ENCODE measurements at regions not wholly inside any gene's neighbourhood (a gene's known extent, or its start where the extent isn't known, plus 50 kb on each side); places are given as distances from the start of the nearest gene placed in this dataset.

DNA sequence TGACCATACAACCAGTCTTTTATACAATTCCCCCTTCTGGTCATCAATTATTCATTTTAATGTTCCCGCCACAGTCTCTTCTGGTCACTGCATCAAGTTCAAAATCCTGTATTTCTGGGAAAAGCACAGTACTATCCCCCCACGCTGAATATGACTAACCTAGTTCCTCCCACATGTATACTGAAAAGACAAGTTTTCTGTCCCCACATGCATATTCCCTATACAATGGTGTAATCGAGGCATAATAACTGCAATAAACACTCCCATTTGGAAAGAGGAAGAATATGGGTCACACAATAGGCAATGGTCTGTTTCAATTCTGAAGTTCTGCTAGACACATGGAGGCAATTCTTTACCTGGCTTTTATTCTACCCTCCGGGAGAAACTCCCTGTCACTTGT lies 344.9 kb downstream of the EFNA5 start:
- DNase-seq (ENCODE audit: low read depth): no peak
- H3K4me3 ChIP-seq (ENCODE audit: low read depth, low read length): no peak overlapping the region

DNA sequence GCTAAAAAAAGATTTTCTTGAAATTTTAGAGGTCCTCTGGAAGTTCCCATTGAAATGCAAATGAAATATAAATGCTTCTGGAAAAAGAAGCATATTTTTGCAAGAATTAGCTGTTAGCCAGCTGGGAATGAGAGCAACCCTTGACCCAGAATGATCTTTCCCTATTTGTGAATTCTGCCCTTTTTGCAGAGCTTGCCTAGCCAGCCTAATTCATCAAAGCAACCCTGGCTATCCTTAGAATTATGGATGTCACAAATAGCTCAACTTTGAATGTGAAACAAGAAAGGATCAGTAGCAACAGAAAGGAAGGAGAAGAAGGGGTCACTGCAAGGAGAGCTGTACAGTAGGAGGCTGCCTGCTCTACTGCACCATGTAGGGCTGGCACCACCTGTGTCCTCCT lies 345.9 kb downstream of the EFNA5 start:
- DNase-seq (ENCODE audit: low read depth): no peak
- no peak overlapping the region for H3K4me3 ChIP-seq (ENCODE audit: low read depth, low read length)

- no peak for DNase-seq (ENCODE audit: low read depth)
- no peak overlapping the region for H3K4me3 ChIP-seq (ENCODE audit: low read depth, low read length)
Observed at GRCh38 chr5:107324071-107324470, 346.7 kb downstream of the EFNA5 start.

GRCh38 chr5:107323536-107323935 lies 347.2 kb downstream of the EFNA5 start:
- no peak for DNase-seq (ENCODE audit: low read depth)
- no peak overlapping the region for H3K4me3 ChIP-seq (ENCODE audit: low read depth, low read length)

DNA sequence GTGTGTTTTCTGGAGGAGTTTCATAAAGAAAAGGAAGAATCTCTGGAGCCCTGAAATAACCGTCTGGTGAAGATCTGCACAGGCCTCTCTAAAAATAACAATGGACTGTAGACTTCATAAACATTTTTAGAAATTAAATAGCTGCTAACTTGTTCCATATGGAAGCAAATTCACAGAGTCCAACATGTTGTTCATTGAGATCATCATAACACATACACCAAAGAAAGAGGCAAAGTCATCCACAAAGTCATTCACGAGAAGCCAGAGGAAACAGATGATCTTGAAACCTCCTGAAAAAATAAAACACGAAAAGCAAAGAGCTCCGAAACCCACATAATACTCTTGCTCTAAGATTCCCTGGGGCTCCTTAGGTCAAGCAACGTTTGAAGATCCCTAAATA lies 347.8 kb downstream of the EFNA5 start:
- no peak for DNase-seq (ENCODE audit: low read depth)
- H3K4me3 ChIP-seq (ENCODE audit: low read depth, low read length): no peak overlapping the region

DNA sequence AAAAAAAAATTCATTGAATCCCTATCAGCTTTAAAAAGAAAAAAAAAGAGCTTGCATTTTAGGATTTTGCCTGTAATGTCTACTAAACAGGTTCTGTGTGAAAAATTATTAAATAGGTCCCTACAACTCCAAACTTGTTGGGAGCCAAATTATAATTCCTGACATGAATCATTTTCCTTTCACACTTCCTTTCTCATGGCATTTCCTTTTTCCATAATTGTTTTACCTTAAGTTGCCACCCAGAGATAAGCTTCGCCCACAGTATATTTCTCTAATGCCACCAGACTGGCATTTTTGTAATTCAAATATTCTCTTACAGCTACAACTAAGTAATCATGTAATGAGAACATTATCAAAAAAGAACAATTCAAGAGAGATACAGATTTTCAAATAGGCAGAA lies 348.8 kb downstream of the EFNA5 start:
- H3K4me3 ChIP-seq (ENCODE audit: low read depth, low read length): no peak overlapping the region
- DNase-seq (ENCODE audit: low read depth): no peak

GRCh38 chr5:107320846-107321245 lies 349.9 kb downstream of the EFNA5 start:
- no peak for DNase-seq (ENCODE audit: low read depth)
- no peak overlapping the region for H3K4me3 ChIP-seq (ENCODE audit: low read depth, low read length)

DNA sequence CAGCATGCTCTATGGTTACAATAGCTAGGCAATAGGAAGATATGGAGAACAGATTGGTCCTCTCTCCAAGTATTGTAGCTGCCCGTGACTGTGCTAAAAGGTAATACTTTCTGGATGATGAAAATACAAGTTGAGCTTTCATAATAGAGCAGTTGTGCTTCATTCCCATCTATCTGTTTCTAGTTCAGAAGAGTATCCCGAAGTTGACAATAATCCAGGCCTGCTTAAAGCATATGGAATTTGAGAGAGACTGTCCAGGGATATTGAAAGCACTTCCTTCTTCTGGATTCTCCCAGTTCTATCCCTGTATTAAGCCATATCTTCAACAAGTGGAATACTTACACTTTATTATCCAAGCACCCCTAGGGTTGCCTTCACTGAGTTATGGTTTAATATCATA lies 350.4 kb downstream of the EFNA5 start:
- no peak overlapping the region for H3K4me3 ChIP-seq (ENCODE audit: low read depth, low read length)
- DNase-seq (ENCODE audit: low read depth): no peak

DNA sequence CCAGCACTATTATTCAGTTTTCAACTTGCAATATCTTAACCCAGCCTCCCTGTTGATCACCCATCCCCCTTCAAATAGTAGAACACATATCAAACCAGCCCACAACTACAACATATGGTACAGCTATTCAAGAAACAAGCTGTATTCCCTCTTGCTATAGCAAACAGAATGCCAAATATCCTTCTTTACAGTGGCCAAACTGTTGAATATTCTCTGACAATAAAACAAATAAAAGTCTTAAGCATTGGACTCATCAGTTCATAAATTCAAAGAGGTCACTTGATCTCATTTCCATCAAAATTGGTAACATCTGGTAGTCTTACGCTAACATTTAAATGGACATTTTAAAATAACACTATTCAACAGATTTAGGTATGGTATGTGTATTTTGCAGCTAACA lies 350.8 kb downstream of the EFNA5 start:
- DNase-seq (ENCODE audit: low read depth): no peak
- no peak overlapping the region for H3K4me3 ChIP-seq (ENCODE audit: low read depth, low read length)

GRCh38 chr5:107314330-107314729 lies 356.4 kb downstream of the EFNA5 start:
- H3K4me3 ChIP-seq (ENCODE audit: low read depth, low read length): no peak overlapping the region
- no peak for DNase-seq (ENCODE audit: low read depth)

DNA sequence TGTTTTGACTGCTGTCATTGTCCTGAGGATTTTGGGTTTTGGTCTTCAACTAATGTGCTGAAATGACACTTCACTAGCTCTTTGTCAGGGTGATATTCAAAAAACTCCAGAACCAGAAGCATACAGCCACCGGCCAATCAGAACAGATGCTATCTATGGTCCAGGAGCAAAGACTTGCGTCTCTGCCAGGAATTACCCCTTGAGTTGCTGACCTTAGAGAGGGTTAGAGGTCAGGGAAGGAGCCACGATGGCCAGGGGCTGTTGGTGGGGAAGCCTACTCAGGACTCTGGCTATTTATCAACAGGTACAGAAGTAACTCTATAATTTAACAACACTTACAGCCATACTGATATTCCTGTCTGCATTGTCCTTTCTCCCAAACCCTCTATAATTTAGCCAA lies 356.8 kb downstream of the EFNA5 start:
- no peak overlapping the region for H3K4me3 ChIP-seq (ENCODE audit: low read depth, low read length)
- DNase-seq (ENCODE audit: low read depth): no peak

- H3K4me3 ChIP-seq (ENCODE audit: low read depth, low read length): no peak overlapping the region
- no peak for DNase-seq (ENCODE audit: low read depth)
Observed at GRCh38 chr5:107313098-107313497, 357.6 kb downstream of the EFNA5 start.

- no peak for DNase-seq (ENCODE audit: low read depth)
- no peak overlapping the region for H3K4me3 ChIP-seq (ENCODE audit: low read depth, low read length)
Observed at GRCh38 chr5:107310181-107310580, 360.6 kb downstream of the EFNA5 start.

GRCh38 chr5:107306594-107306993 lies 364.1 kb downstream of the EFNA5 start:
- no peak for DNase-seq (ENCODE audit: low read depth)
- H3K4me3 ChIP-seq (ENCODE audit: low read depth, low read length): no peak overlapping the region

- H3K4me3 ChIP-seq (ENCODE audit: low read depth, low read length): no peak overlapping the region
- DNase-seq (ENCODE audit: low read depth): no peak
Observed at GRCh38 chr5:107306002-107306401, 364.7 kb downstream of the EFNA5 start.

GRCh38 chr5:107304684-107305083 lies 366.1 kb downstream of the EFNA5 start:
- DNase-seq (ENCODE audit: low read depth): no peak
- H3K4me3 ChIP-seq (ENCODE audit: low read depth, low read length): no peak overlapping the region

- H3K4me3 ChIP-seq (ENCODE audit: low read depth, low read length): no peak overlapping the region
- no peak for DNase-seq (ENCODE audit: low read depth)
Observed at GRCh38 chr5:107303171-107303968, 367.4 kb downstream of the EFNA5 start.

DNA sequence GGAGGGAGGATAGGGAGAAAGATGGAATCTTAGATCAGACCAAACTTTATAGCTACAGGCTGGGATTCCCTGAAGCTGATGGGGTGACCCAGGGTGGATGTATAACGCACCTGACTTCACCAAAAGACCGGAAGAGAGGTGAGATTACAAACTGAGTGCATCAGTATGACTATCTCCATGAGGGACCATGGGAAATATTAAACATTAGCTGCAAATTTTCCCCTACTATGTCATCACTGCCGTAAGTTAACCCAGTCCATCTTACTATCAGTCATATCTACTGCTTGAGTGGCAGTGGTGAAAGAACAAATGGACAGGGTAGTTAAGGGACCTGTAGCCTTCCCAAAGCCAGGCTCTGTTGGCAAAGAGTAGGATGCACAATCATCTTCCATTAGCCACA lies 368.3 kb downstream of the EFNA5 start:
- no peak for DNase-seq (ENCODE audit: low read depth)
- H3K4me3 ChIP-seq (ENCODE audit: low read depth, low read length): no peak overlapping the region

DNA sequence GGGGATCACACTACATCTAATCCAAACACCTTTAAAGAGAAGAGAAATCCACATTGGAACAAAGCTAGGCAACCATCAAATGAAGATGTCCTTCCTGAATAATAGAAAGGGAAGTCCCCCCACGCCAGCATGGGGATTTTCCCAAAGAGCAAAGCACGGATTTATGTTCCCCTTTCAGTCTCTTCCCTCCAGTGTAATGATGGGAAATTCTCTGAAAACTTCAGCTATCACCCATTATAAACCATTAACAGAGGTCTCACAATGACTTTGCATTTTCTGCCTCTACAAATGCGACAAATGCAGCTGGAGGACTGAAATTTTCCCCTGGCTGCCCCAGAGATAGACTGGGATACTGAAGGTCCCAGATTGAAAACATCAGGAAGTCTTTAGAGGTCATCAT lies 368.7 kb downstream of the EFNA5 start:
- H3K4me3 ChIP-seq (ENCODE audit: low read depth, low read length): no peak overlapping the region
- no peak for DNase-seq (ENCODE audit: low read depth)

- no peak for DNase-seq (ENCODE audit: low read depth)
- H3K4me3 ChIP-seq (ENCODE audit: low read depth, low read length): no peak overlapping the region
Observed at GRCh38 chr5:107300721-107301327, 369.9 kb downstream of the EFNA5 start.

GRCh38 chr5:107296572-107296971 lies 374.2 kb downstream of the EFNA5 start:
- no peak overlapping the region for H3K4me3 ChIP-seq (ENCODE audit: low read depth, low read length)
- DNase-seq (ENCODE audit: low read depth): no peak
